A549 (cell line): ENCODE measurements at regions not wholly inside any gene's neighbourhood (a gene's known extent, or its start where the extent isn't known, plus 50 kb on each side); places are given as distances from the start of the nearest gene placed in this dataset.

Experiments
- ESRRA ChIP-seq: fragments of 150-350 bp; IDR thresholded peaks from 2 replicates; pipeline ENCODE4 v1.6.1; 2014; ENCODE audit warnings: mild to moderate bottlenecking, low read length, borderline replicate concordance
- JUNB ChIP-seq: fragments of >200 bp; sonication (Bioruptor Twin); formaldehyde crosslinking; IDR thresholded peaks from 2 replicates; pipeline ENCODE4 v1.6.1; 2016
- KDM1A ChIP-seq: fragments of 200-600 bp; sonication (generic); IDR thresholded peaks from 2 replicates; pipeline ENCODE4 v1.6.1; 2016; ENCODE audit warnings: low read depth, mild to moderate bottlenecking
- MAFK ChIP-seq: fragments of 450-650 bp; IDR thresholded peaks from 2 replicates; pipeline ENCODE4 v1.6.1; 2014; ENCODE audit not compliant: partially characterized antibody
- MYC ChIP-seq: IDR thresholded peaks from 2 replicates; pipeline ENCODE4 v1.6.1; 2012; ENCODE audit warnings: mild to moderate bottlenecking, inconsistent platforms, low read length, improper control_type of control experiment, borderline replicate concordance
- POLR2A ChIP-seq: IDR thresholded peaks from 2 replicates; pipeline ENCODE4 v1.6.1; 2012; ENCODE audit warnings: mild to moderate bottlenecking, low read length
- RAD21 ChIP-seq, 2 experiments: fragments of >200 bp in 1 of 2; sonication (Bioruptor Twin) in 1 of 2; formaldehyde crosslinking in 1 of 2; IDR thresholded peaks in 1 of 2; conservative IDR thresholded peaks in 1 of 2; 2 replicates in 1 of 2; 3 replicates in 1 of 2; pipeline ENCODE4 v1.6.1; 2012 to 2018; ENCODE audit warnings: inconsistent platforms in 1 of 2
- TF ChIP-seq, protein P1 (sequence below): fragments of >200 bp; sonication (Bioruptor Twin); formaldehyde crosslinking; IDR thresholded peaks from 3 replicates; pipeline ENCODE4 v1.5.1; 2016
- TF ChIP-seq, protein P2 (sequence below): fragments of >200 bp; sonication (Bioruptor Twin); formaldehyde crosslinking; IDR thresholded peaks from 2 replicates; pipeline ENCODE4 v1.6.1; 2016
- TF ChIP-seq, protein P3 (sequence below): IDR thresholded peaks from 2 replicates; pipeline ENCODE4 v1.6.1; 2012
- TF ChIP-seq, protein P4 (sequence below): fragments of >200 bp; sonication (Bioruptor Twin); formaldehyde crosslinking; IDR thresholded peaks from 3 replicates; pipeline ENCODE4 v1.6.1; 2016

DNA sequence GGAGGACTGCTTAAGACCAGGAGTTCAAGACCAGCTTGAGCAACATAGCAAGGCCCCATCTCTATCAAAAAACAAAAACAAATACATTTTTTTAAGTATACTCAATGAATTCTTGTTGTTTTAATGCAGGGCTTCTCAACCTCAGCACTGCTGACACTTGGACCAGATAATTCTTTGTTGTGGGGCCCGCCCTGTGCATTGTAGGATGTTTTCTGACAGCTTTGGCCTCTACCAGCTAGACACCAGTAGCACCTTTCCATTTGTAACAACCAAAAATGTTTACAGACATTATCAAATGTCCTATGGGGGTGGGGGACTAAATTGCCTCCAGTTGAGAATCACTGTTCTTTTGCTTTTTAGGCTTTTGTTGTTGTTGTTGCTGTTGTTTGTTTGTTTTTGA lies 128.1 kb upstream of the MDM1 start:
- TF ChIP-seq, protein P1, sequence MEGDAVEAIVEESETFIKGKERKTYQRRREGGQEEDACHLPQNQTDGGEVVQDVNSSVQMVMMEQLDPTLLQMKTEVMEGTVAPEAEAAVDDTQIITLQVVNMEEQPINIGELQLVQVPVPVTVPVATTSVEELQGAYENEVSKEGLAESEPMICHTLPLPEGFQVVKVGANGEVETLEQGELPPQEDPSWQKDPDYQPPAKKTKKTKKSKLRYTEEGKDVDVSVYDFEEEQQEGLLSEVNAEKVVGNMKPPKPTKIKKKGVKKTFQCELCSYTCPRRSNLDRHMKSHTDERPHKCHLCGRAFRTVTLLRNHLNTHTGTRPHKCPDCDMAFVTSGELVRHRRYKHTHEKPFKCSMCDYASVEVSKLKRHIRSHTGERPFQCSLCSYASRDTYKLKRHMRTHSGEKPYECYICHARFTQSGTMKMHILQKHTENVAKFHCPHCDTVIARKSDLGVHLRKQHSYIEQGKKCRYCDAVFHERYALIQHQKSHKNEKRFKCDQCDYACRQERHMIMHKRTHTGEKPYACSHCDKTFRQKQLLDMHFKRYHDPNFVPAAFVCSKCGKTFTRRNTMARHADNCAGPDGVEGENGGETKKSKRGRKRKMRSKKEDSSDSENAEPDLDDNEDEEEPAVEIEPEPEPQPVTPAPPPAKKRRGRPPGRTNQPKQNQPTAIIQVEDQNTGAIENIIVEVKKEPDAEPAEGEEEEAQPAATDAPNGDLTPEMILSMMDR: no peak
- TF ChIP-seq, protein P2, sequence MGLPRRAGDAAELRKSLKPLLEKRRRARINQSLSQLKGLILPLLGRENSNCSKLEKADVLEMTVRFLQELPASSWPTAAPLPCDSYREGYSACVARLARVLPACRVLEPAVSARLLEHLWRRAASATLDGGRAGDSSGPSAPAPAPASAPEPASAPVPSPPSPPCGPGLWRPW: no peak
- TF ChIP-seq, protein P3, sequence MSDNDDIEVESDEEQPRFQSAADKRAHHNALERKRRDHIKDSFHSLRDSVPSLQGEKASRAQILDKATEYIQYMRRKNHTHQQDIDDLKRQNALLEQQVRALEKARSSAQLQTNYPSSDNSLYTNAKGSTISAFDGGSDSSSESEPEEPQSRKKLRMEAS: no peak
- TF ChIP-seq KDM1A (no peak), MYC (no peak), MAFK (no peak), JUNB (no peak), RAD21 (conservative IDR thresholded peaks at IDR 0.05 in 1 of 2, IDR thresholded peaks at IDR 0.05 in 1 of 2) (no peak), POLR2A (no peak), ESRRA (no peak)
- TF ChIP-seq, protein P4, sequence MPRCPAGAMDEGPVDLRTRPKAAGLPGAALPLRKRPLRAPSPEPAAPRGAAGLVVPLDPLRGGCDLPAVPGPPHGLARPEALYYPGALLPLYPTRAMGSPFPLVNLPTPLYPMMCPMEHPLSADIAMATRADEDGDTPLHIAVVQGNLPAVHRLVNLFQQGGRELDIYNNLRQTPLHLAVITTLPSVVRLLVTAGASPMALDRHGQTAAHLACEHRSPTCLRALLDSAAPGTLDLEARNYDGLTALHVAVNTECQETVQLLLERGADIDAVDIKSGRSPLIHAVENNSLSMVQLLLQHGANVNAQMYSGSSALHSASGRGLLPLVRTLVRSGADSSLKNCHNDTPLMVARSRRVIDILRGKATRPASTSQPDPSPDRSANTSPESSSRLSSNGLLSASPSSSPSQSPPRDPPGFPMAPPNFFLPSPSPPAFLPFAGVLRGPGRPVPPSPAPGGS: no peak
